Caco-2 (cell line): ENCODE measurements at regions not wholly inside any gene's neighbourhood (a gene's known extent, or its start where the extent isn't known, plus 50 kb on each side); places are given as distances from the start of the nearest gene placed in this dataset.

ENCODE experiments used
- BruUV-seq: library from RNA; stranded (reverse); fragments of 400-500 nt; replicated peaks from 2 replicates; lab custom pipeline; 2021; lab: Mats Ljungman, UMichigan
- CTCF ChIA-PET: fragments of 300-600 bp; sonication (Branson Sonifier 250); formaldehyde crosslinking; loops from one replicate; lab custom pipeline; 2022; ENCODE audit warnings: antibody characterized with exemption; lab: Charles Lee
- POLR2A ChIA-PET: fragments of 300-600 bp; sonication (Branson Sonifier 250); formaldehyde crosslinking; loops from one replicate; lab custom pipeline; 2022; ENCODE audit warnings: antibody characterized with exemption; lab: Charles Lee
- DNase-seq, 2 experiments: peaks; one replicate each; pipeline versions ENCODE4 v3.0.0 to v3.0.0-alpha.2; 2020 to 2022
- H3K27me3 ChIP-seq: replicated peaks from 2 replicates; pipeline ENCODE4 v1.6.0; 2011; ENCODE audit warnings: low read length; ENCODE audit not compliant: control insufficient read depth, insufficient read depth
- H3K36me3 ChIP-seq: 2 replicates; pipeline ENCODE4 v1.5.1; 2011; ENCODE audit warnings: low read length; ENCODE audit not compliant: control insufficient read depth, insufficient read depth
- H3K4me1 ChIP-seq: fragments of 250-450 bp; sonication (Bioruptor Pico); 2 replicates; pipeline ENCODE4 v1.5.1; 2020; ENCODE audit warnings: mild to moderate bottlenecking
- H3K4me3 ChIP-seq: 2 replicates; pipeline ENCODE4 v1.5.1; 2011; ENCODE audit warnings: low read depth, mild to moderate bottlenecking, control low read depth, low read length
- H3K9me3 ChIP-seq: fragments of 250-450 bp; sonication (Bioruptor Pico); 2 replicates; pipeline ENCODE4 v1.5.1; 2020; ENCODE audit warnings: mild to moderate bottlenecking, moderate library complexity
- H3K27ac Mint-ChIP-seq: one replicate; pipeline ENCODE4 v1.8.0; 2022; ENCODE audit warnings: mixed read lengths; ENCODE audit not compliant: unreplicated experiment
- H3K27me3 Mint-ChIP-seq: one replicate; pipeline ENCODE4 v1.8.0; 2022; ENCODE audit warnings: mixed read lengths; ENCODE audit not compliant: insufficient read depth, unreplicated experiment
- H3K36me3 Mint-ChIP-seq: one replicate; pipeline ENCODE4 v1.8.0; 2022; ENCODE audit warnings: mild to moderate bottlenecking, mixed read lengths; ENCODE audit not compliant: insufficient read depth, unreplicated experiment
- H3K4me1 Mint-ChIP-seq: one replicate; pipeline ENCODE4 v1.8.0; 2022; ENCODE audit warnings: low read depth, mixed read lengths; ENCODE audit not compliant: unreplicated experiment
- H3K4me3 Mint-ChIP-seq: one replicate; pipeline ENCODE4 v1.8.0; 2022; ENCODE audit warnings: mild to moderate bottlenecking, moderate library complexity, mixed read lengths; ENCODE audit not compliant: unreplicated experiment
- H3K9me3 Mint-ChIP-seq: one replicate; pipeline ENCODE4 v1.8.0; 2022; ENCODE audit warnings: mixed read lengths; ENCODE audit not compliant: unreplicated experiment
- CTCF ChIP-seq, 2 experiments: fragments of 200-600 bp in 1 of 2; IDR thresholded peaks; 1 replicate in 1 of 2; 2 replicates in 1 of 2; pipeline versions ENCODE4 v1.5.1 to v1.8.0; 2011 to 2022; ENCODE audit warnings: antibody characterized with exemption in 1 of 2, control low read depth in 1 of 2, inconsistent platforms in 1 of 2, low read depth in 1 of 2, low read length in 1 of 2, mild to moderate bottlenecking in 1 of 2, moderate library complexity in 1 of 2; ENCODE audit not compliant: insufficient read depth in 1 of 2, severe bottlenecking in 1 of 2, unreplicated experiment in 1 of 2
- intact Hi-C: fragments of 100-400 bp; cut with micrococcal nuclease; formaldehyde crosslinking; loops from one replicate; pipeline ENCODE4 v1.10.0; 2022; ENCODE audit not compliant: unreplicated experiment

- no peak overlapping the region for H3K4me3 Mint-ChIP-seq
- DNase-seq, result peak; percentile 56 to 79
- H3K4me1 Mint-ChIP-seq, result peaks cover 12% of the 10 kb centered on the region
- Histone ChIP-seq H3K36me3 (no peaks in the 10 kb centered on the region), H3K4me1 (no peaks in the 10 kb centered on the region), H3K27me3 (no peaks in the 10 kb centered on the region), H3K4me3 (no peak overlapping the region), H3K9me3 (no peaks in the 10 kb centered on the region)
- POLR2A ChIA-PET, result no interaction called here
- H3K27me3 Mint-ChIP-seq, result no peaks in the 10 kb centered on the region
- BruUV-seq, result no TSS peak
- CTCF ChIA-PET, result no interaction called here
- peak overlapping the region; percentile 35 for H3K27ac Mint-ChIP-seq
- intact Hi-C loops, result loop anchor here (1.0 to 5.0 kb wide), 3 partner anchors 75 to 359 kb away; no protein-coding TSS in a partner anchor
- H3K36me3 Mint-ChIP-seq, result peaks cover 9% of the 10 kb centered on the region
- no peaks in the 10 kb centered on the region for H3K9me3 Mint-ChIP-seq
- TF ChIP-seq CTCF (IDR thresholded peaks at IDR 0.05; ENCODE audit: insufficient read depth in 1 of 2, low read depth in 1 of 2, low read length in 1 of 2, severe bottlenecking in 1 of 2, unreplicated experiment in 1 of 2), result no peak
These were observed 118.8 kb downstream of the ATPSCKMT start for GRCh38 chr5:10130881-10131280.

GRCh38 chr5:10126900-10127299 lies 122.8 kb downstream of the ATPSCKMT start:
- ChIA-PET CTCF (no interaction called here), POLR2A (no interaction called here)
- no peak for TF ChIP-seq CTCF (IDR thresholded peaks at IDR 0.05; ENCODE audit: insufficient read depth in 1 of 2, low read depth in 1 of 2, low read length in 1 of 2, severe bottlenecking in 1 of 2, unreplicated experiment in 1 of 2)
- intact Hi-C loops, result no loop called here
- Mint-ChIP-seq H3K36me3 (peaks cover 11% of the 10 kb centered on the region), H3K9me3 (no peaks in the 10 kb centered on the region), H3K27me3 (no peaks in the 10 kb centered on the region), H3K4me3 (no peak overlapping the region), H3K4me1 (peaks cover 12% of the 10 kb centered on the region), H3K27ac (no peak overlapping the region)
- no peak for DNase-seq
- Histone ChIP-seq H3K36me3 (no peaks in the 10 kb centered on the region), H3K4me3 (no peak overlapping the region), H3K27me3 (no peaks in the 10 kb centered on the region), H3K9me3 (no peaks in the 10 kb centered on the region), H3K4me1 (no peaks in the 10 kb centered on the region)
- no TSS peak for BruUV-seq

- intact Hi-C loops, result no loop called here
- H3K4me1 Mint-ChIP-seq, result no peaks in the 10 kb centered on the region
- CTCF ChIA-PET, result no interaction called here
These were observed 124.6 kb downstream of the ATPSCKMT start for GRCh38 chr5:10125116-10125515.

More at GRCh38 chr5:10125116-10125515, 124.6 kb downstream of the ATPSCKMT start:
- H3K27me3 Mint-ChIP-seq, result no peaks in the 10 kb centered on the region
- no TSS peak for BruUV-seq
- no peaks in the 10 kb centered on the region for H3K4me1 ChIP-seq
- H3K27me3 ChIP-seq, result no peaks in the 10 kb centered on the region
- no peak overlapping the region for H3K4me3 Mint-ChIP-seq
- no peak for TF ChIP-seq CTCF (IDR thresholded peaks at IDR 0.05; ENCODE audit: insufficient read depth in 1 of 2, low read depth in 1 of 2, low read length in 1 of 2, severe bottlenecking in 1 of 2, unreplicated experiment in 1 of 2)
- DNase-seq, result no peak
- no peaks in the 10 kb centered on the region for H3K9me3 ChIP-seq
- H3K27ac Mint-ChIP-seq, result no peak overlapping the region
- peaks cover 9% of the 10 kb centered on the region for H3K36me3 Mint-ChIP-seq
- no peaks in the 10 kb centered on the region for H3K36me3 ChIP-seq
- POLR2A ChIA-PET, result no interaction called here
- H3K4me3 ChIP-seq, result no peak overlapping the region
- H3K9me3 Mint-ChIP-seq, result no peaks in the 10 kb centered on the region
